Tibial artery (tissue), 4 donors: ENCODE measurements at regions not wholly inside any gene's neighbourhood (a gene's known extent, or its start where the extent isn't known, plus 50 kb on each side); places are given as distances from the start of the nearest gene placed in this dataset.

Experiments used
- DNase-seq, 2 donors: peaks; one replicate each; pipeline ENCODE4 v3.0.0-alpha.2; 2019
- H3K27ac ChIP-seq, 2 donors: fragments of 200-600 bp; sonication (generic) in 1 of 2; 1 replicate in 1 of 2; 2 replicates in 1 of 2; pipeline ENCODE4 v1.5.1; 2018 to 2019; ENCODE audit warnings: mild to moderate bottlenecking in 1 of 2
- H3K27me3 ChIP-seq, 2 donors: fragments of 200-600 bp; sonication (generic) in 1 of 2; one replicate each; pipeline versions ENCODE4 v1.5.1 to v1.6.0; 2016 to 2019
- H3K36me3 ChIP-seq, 3 donors: fragments of 200-600 bp; sonication (generic) in 2 of 3; one replicate each; pipeline ENCODE4 v1.5.1; 2016 to 2019; ENCODE audit warnings: mild to moderate bottlenecking in 2 of 3
- H3K4me1 ChIP-seq, 4 donors: fragments of 200-600 bp; sonication (generic) in 2 of 4; 1 replicate in 3 of 4; 2 replicates in 1 of 4; pipeline ENCODE4 v1.5.1; 2016 to 2019
- H3K4me3 ChIP-seq, 2 donors: fragments of 200-600 bp; sonication (generic) in 1 of 2; 1 replicate in 1 of 2; 2 replicates in 1 of 2; pipeline ENCODE4 v1.5.1; 2018 to 2019; ENCODE audit warnings: mild to moderate bottlenecking in 2 of 2
- H3K9me3 ChIP-seq, 3 donors: fragments of 200-600 bp; sonication (generic) in 1 of 3; one replicate each; pipeline ENCODE4 v1.5.1; 2016 to 2019
- intact Hi-C: fragments of 100-400 bp; cut with DNase I; formaldehyde crosslinking; loops from one replicate; pipeline ENCODE4 v1.15.0; 2023; ENCODE audit warnings: low total_unique reads
- TF ChIP-seq, protein P1 (sequence below), 2 experiments: fragments of 200-600 bp in 1 of 2; fragments of 450-650 bp in 1 of 2; IDR thresholded peaks; one replicate each; pipeline ENCODE4 v1.5.1; 2017 to 2019; ENCODE audit warnings: antibody characterized with exemption in 2 of 2, mild to moderate bottlenecking in 1 of 2, moderate library complexity in 1 of 2

DNA sequence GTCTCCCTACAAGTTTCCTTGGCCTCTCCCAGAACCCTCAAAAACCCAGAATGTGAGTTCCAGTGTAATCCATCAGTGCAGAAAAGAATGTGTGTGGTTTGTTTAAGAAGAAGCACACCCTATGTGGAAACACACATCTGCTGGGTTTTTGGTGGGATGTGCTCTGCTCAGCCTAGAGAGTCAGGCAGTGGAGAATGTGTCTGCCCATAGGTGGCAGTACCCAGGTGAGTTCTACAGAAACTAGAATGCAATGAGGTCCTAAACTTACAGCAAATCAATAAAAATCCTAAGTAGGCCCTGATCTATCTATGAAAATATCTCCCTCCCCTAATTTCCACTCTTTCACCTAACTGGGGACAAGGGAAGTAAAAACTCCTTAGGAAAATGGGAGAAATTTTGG, 437.3 kb downstream of the DHX35 start:
- Histone ChIP-seq H3K9me3 (no peaks in the 10 kb centered on the region), H3K4me3 (no peak overlapping the region), H3K27ac (no peak overlapping the region), H3K27me3 (no peaks in the 10 kb centered on the region), H3K36me3 (no peaks in the 10 kb centered on the region), H3K4me1 (no peaks in the 10 kb centered on the region)
- intact Hi-C loops: no loop called here
- TF ChIP-seq, protein P1, sequence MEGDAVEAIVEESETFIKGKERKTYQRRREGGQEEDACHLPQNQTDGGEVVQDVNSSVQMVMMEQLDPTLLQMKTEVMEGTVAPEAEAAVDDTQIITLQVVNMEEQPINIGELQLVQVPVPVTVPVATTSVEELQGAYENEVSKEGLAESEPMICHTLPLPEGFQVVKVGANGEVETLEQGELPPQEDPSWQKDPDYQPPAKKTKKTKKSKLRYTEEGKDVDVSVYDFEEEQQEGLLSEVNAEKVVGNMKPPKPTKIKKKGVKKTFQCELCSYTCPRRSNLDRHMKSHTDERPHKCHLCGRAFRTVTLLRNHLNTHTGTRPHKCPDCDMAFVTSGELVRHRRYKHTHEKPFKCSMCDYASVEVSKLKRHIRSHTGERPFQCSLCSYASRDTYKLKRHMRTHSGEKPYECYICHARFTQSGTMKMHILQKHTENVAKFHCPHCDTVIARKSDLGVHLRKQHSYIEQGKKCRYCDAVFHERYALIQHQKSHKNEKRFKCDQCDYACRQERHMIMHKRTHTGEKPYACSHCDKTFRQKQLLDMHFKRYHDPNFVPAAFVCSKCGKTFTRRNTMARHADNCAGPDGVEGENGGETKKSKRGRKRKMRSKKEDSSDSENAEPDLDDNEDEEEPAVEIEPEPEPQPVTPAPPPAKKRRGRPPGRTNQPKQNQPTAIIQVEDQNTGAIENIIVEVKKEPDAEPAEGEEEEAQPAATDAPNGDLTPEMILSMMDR (IDR thresholded peaks at IDR 0.05): no peak
- DNase-seq: no peak

DNA sequence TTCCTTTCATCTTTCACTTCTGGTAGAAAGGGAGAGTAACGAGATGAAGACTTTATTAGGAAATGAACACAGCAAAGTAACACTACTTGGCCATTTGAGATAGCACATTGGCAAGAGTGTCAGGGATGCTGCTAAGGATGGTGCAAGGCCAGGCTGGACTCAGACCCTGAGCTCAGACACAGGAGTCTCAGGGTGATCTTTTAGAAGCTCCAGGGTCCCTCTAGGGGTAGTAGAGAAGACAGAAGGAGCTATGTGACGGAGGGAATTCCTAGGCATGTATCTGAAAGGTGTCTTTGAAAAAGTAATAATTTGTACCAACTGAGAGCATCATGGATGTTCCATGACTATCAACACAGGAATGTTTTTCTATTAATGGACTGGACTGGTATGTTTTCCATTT, 436.5 kb downstream of the DHX35 start:
- TF ChIP-seq, protein P1 (IDR thresholded peaks at IDR 0.05): no peak
- no peaks in the 10 kb centered on the region for H3K27me3 ChIP-seq
- H3K4me1 ChIP-seq: no peaks in the 10 kb centered on the region
- no peak for DNase-seq
- no peak overlapping the region for H3K4me3 ChIP-seq
- no peaks in the 10 kb centered on the region for H3K36me3 ChIP-seq
- intact Hi-C loops: no loop called here
- no peaks in the 10 kb centered on the region for H3K9me3 ChIP-seq
- no peak overlapping the region for H3K27ac ChIP-seq

DNA sequence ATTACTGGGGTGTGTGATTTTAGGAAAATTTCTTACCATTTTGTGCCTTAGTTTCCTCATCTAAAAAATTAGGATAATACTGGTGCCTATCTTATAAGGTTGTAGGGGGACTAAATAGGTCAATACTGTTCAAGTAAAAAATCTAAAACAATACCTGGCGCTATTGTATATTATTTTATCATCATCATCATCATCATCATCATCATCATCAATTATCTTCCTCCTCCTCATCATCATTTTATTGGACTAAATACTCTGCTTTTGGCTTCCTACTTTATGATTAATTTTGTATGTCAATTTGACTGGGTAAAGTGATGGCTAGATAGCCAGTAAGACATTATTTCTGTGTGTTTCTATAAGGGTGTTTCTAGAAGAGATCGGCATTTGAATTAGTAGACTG, 435.5 kb downstream of the DHX35 start:
- no peak for DNase-seq
- H3K4me1 ChIP-seq: no peaks in the 10 kb centered on the region
- H3K4me3 ChIP-seq: no peak overlapping the region
- TF ChIP-seq, protein P1 (IDR thresholded peaks at IDR 0.05): no peak
- no peaks in the 10 kb centered on the region for H3K36me3 ChIP-seq
- no peaks in the 10 kb centered on the region for H3K9me3 ChIP-seq
- no peaks in the 10 kb centered on the region for H3K27me3 ChIP-seq
- H3K27ac ChIP-seq: no peak overlapping the region
- intact Hi-C loops: no loop called here

DNA sequence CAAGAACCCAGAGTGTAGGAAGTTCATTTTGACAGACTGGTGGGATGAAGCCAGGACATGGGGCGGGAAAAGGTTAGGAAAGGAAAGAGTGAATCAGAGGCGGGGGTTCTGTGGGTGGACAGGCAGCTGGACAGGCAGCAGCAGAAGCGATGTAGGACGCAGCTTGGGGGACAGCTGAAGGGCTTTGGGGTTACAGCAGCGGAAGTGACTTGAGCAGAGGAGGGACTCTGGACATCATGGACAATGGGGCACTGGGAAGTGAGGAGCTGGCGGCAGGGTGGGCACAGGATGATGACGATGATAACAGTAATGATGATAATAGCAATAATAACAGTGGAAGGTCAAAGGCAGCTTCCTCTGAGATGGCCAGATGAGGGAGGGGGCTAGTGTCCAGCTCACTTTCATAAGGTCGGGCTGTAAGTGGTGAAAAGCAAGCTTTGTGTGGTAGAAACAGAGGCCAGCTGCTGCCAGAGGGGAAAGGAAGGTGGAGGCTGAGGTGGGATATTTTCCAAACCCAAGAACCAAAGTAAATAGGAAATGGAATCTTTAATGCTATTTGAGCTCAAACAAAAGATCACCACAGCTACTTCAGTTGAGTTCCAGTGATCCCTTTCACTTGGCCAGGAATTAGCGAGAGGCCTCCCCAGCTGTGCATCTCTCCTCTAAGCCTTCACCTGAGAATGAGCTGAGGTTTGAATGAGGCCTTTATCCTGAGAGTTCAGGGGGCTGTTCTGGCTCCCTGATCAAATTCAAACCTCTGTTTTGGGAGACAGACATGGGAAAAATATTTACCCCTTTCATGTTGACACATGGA, 433.5 kb downstream of the DHX35 start:
- no peaks in the 10 kb centered on the region for H3K36me3 ChIP-seq
- H3K27me3 ChIP-seq: no peaks in the 10 kb centered on the region
- intact Hi-C loops: no loop called here
- H3K9me3 ChIP-seq: no peaks in the 10 kb centered on the region
- TF ChIP-seq, protein P1 (IDR thresholded peaks at IDR 0.05): no peak
- DNase-seq: no peak
- no peak overlapping the region for H3K4me3 ChIP-seq
- no peaks in the 10 kb centered on the region for H3K4me1 ChIP-seq
- H3K27ac ChIP-seq: no peak overlapping the region

DNA sequence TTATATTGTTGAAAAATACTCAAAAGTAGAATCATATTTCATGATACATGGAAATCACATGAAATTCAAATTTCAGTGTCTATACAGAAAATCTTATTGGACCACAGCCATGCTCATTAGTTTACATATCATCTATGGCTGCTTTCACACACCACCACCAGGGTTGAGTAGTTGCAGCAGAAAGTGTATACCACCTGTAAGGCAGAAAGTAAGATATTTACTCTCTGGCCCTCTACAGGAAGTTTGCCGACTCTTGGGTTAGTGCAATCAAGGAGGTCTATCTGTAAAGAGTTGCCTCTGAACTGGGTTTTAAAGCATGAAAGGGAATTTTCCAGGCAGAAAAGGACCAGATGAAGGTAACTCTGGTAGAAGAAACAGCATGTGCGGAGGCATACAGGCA, 432.3 kb downstream of the DHX35 start:
- Histone ChIP-seq H3K36me3 (no peaks in the 10 kb centered on the region), H3K27me3 (no peaks in the 10 kb centered on the region), H3K4me1 (no peaks in the 10 kb centered on the region), H3K27ac (no peak overlapping the region), H3K9me3 (no peaks in the 10 kb centered on the region), H3K4me3 (no peak overlapping the region)
- TF ChIP-seq, protein P1 (IDR thresholded peaks at IDR 0.05): no peak
- DNase-seq: no peak
- intact Hi-C loops: no loop called here
